Activated CD4-positive, alpha-beta T cell treated with anti-CD3 and anti-CD28 coated beads, Interleukin-2, amount 10 ng/mL, durations not matched to agents 7 days and 5 days (primary cell): ENCODE measurements at regions not wholly inside any gene's neighbourhood (a gene's known extent, or its start where the extent isn't known, plus 50 kb on each side); places are given as distances from the start of the nearest gene placed in this dataset.

Source experiments
- CTCF ChIA-PET: fragments of 350-600 bp; sonication (Branson Sonifier 250); formaldehyde crosslinking; loops from one replicate; lab custom pipeline; 2021; ENCODE audit warnings: antibody characterized with exemption; lab: Charles Lee
- POLR2A ChIA-PET: fragments of 350-600 bp; sonication (Branson Sonifier 250); formaldehyde crosslinking; loops from one replicate; lab custom pipeline; 2021; ENCODE audit warnings: antibody characterized with exemption; lab: Charles Lee
- DNase-seq: peaks from one replicate; pipeline ENCODE4 v3.0.0-alpha.2; 2020
- H3K27ac Mint-ChIP-seq: one replicate; pipeline ENCODE4 v1.8.0; 2021; ENCODE audit warnings: mild to moderate bottlenecking, moderate library complexity, mixed read lengths
- H3K27me3 Mint-ChIP-seq: one replicate; pipeline ENCODE4 v1.8.0; 2021; ENCODE audit warnings: mixed read lengths
- H3K36me3 Mint-ChIP-seq: one replicate; pipeline ENCODE4 v1.8.0; 2021; ENCODE audit warnings: low read depth, mixed read lengths
- H3K4me1 Mint-ChIP-seq: one replicate; pipeline ENCODE4 v1.8.0; 2021; ENCODE audit warnings: mixed read lengths
- H3K4me3 Mint-ChIP-seq: one replicate; pipeline ENCODE4 v1.8.0; 2021; ENCODE audit warnings: mild to moderate bottlenecking, moderate library complexity, mixed read lengths
- H3K9me3 Mint-ChIP-seq: one replicate; pipeline ENCODE4 v1.8.0; 2021; ENCODE audit warnings: mixed read lengths

- Mint-ChIP-seq H3K27me3 (no peaks in the 10 kb centered on the region), H3K27ac (no peak overlapping the region), H3K36me3 (no peaks in the 10 kb centered on the region), H3K4me1 (peaks cover 2% of the 10 kb centered on the region), H3K4me3 (no peak overlapping the region), H3K9me3 (no peaks in the 10 kb centered on the region)
- DNase-seq = no peak
- ChIA-PET POLR2A (no interaction called here), CTCF (no interaction called here)
Measured at GRCh38 chr1:183730107-183730724, 74.7 kb upstream of the RGL1 start.

GRCh38 chr1:183726825-183727224, 73.7 kb upstream of the APOBEC4 start:
- no peaks in the 10 kb centered on the region for H3K9me3 Mint-ChIP-seq
- no peak overlapping the region for H3K27ac Mint-ChIP-seq
- no peak overlapping the region for H3K4me3 Mint-ChIP-seq
- ChIA-PET POLR2A (no interaction called here), CTCF (no interaction called here)
- H3K4me1 Mint-ChIP-seq = peaks cover 2% of the 10 kb centered on the region
- H3K36me3 Mint-ChIP-seq = no peaks in the 10 kb centered on the region
- H3K27me3 Mint-ChIP-seq = no peaks in the 10 kb centered on the region
- DNase-seq = no peak

DNA sequence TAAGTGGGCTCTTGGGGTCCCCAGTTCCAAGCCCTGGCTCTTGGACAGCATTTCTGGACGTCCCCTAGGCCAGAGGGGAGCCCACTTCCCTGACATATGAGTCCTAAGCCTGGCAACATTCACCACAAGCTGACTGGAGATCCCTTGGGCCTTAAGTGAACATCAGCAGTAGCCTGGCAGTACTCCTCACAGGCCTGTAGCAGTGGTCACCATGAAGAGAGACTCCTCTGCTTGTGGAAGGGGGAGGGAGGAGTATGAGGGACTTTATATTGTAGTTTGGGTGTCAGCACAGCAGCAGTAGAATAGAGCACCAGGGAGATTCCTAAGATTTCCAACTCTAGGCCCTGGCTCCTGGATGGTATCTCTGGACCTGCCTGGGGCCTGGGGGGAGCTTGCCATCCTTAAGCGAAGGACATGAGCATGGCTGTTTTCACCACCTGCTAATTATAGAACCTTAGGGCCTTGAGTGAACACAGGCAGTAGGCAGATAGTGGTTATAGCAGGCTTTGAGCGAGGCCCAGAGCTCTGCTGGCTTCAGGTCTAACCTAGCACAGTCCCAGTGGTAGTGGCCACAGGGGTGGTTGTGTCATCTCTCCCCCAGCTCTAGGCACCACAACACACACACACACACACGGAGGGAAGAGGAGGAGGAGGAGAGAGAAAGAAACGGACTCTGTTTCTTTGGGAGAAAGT, 71.4 kb upstream of the APOBEC4 start:
- no peaks in the 10 kb centered on the region for H3K9me3 Mint-ChIP-seq
- H3K36me3 Mint-ChIP-seq = no peaks in the 10 kb centered on the region
- POLR2A ChIA-PET = no interaction called here
- H3K4me3 Mint-ChIP-seq = no peak overlapping the region
- no peaks in the 10 kb centered on the region for H3K27me3 Mint-ChIP-seq
- CTCF ChIA-PET = no interaction called here
- H3K27ac Mint-ChIP-seq = no peak overlapping the region
- no peak for DNase-seq
- no peaks in the 10 kb centered on the region for H3K4me1 Mint-ChIP-seq

GRCh38 chr1:183723571-183723970, 70.5 kb upstream of the APOBEC4 start:
- Mint-ChIP-seq H3K4me3 (no peak overlapping the region), H3K36me3 (no peaks in the 10 kb centered on the region), H3K4me1 (no peaks in the 10 kb centered on the region), H3K27ac (no peak overlapping the region), H3K27me3 (no peaks in the 10 kb centered on the region), H3K9me3 (no peaks in the 10 kb centered on the region)
- CTCF ChIA-PET = interaction anchor here (0.6 kb wide), 1 partner anchor 887 kb away, joined by 3 read pairs; no protein-coding TSS in a partner anchor
- POLR2A ChIA-PET = no interaction called here
- no peak for DNase-seq

DNA sequence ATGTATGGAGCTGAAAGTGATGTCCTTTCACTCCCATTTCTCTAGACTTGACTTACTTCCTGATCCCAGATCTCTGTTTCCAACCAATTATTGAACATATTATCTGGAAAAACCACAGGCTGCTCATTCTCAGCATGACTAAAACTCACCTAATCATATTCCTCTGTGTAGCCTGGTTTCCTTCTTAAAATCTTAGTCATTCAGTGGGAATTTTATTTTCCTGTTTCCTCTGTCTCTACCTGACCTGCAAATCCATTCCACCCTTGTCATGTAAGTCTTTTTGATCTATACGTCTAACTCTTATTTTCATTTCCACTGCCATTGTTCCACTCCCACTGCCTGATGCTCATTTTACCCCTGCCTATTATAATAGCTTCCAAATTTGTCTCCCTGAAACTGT, 67.9 kb upstream of the APOBEC4 start:
- Mint-ChIP-seq H3K36me3 (no peaks in the 10 kb centered on the region), H3K9me3 (no peaks in the 10 kb centered on the region), H3K4me3 (no peak overlapping the region), H3K4me1 (no peaks in the 10 kb centered on the region), H3K27ac (no peak overlapping the region), H3K27me3 (no peaks in the 10 kb centered on the region)
- ChIA-PET CTCF (no interaction called here), POLR2A (no interaction called here)
- no peak for DNase-seq

DNA sequence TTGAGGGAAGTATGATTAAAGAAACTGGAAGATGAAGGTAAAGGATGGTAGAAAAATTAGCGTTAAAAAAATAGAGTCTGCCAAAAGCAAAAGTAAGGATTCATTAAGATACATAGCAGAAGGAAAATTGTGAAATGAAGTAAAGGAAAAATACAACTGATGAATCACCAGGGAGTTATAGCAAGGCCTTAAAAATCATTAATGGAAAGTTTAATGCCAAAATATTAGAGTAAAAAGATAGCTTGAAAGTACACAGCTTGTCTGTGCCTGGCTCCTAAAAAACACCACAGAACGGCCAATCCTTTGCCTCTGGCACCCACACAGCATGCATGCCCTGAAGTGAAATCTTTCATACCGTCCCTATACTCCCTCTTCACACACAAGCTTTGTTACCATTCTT, 66.9 kb upstream of the APOBEC4 start:
- no peaks in the 10 kb centered on the region for H3K36me3 Mint-ChIP-seq
- no peak overlapping the region for H3K27ac Mint-ChIP-seq
- no peaks in the 10 kb centered on the region for H3K27me3 Mint-ChIP-seq
- H3K9me3 Mint-ChIP-seq = no peaks in the 10 kb centered on the region
- DNase-seq = no peak
- POLR2A ChIA-PET = no interaction called here
- CTCF ChIA-PET = interaction anchor here (0.6 kb wide), 1 partner anchor 535 kb away, joined by 3 read pairs; no protein-coding TSS in a partner anchor
- H3K4me3 Mint-ChIP-seq = no peak overlapping the region
- no peaks in the 10 kb centered on the region for H3K4me1 Mint-ChIP-seq

DNA sequence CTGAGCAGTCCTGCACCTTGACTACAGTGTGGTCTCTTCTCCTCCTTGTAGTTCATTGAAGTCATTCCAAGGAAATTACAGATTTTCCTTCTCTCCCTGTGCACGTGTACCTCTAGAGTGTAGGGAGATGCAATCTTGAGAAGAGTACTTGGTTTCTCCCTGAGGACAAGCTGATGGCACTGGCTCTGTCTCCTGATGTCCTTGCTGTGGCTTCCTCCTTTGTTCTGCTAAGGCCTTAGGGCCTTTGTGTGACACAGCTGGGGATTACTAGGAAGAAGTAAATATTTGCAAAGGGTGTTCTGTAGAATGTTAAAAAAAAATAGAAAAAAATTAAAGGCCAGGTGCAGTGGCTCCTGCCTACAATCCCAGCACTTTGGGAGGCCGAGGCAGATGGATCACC, 66.2 kb upstream of the APOBEC4 start:
- ChIA-PET POLR2A (no interaction called here), CTCF (interaction anchor here (0.6 kb wide), 2 partner anchors 15 to 552 kb away, joined by 4 to 5 read pairs; no protein-coding TSS in a partner anchor)

DNA sequence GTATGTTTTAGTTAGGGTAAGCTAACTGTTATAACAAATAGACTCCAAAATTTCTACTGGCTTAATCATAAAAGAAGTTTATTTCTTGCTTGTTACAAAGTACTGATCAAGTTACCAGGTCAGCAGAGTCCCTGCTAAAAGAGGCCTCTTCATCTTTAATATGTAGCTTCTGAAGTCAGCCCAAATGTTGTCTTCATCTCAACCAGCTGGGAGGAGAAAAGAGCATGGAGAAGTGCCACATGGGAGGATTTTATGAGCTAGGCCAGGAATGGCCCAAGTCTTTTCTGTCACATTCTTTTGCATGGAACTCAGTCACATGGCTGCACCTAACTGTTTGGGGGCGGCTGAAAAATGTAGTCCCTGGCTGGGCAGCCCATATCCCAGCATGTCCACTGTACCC, 63.2 kb upstream of the APOBEC4 start:
- CTCF ChIA-PET = no interaction called here
- Mint-ChIP-seq H3K27ac (no peak overlapping the region), H3K4me3 (no peak overlapping the region), H3K9me3 (no peaks in the 10 kb centered on the region), H3K36me3 (no peaks in the 10 kb centered on the region), H3K4me1 (no peaks in the 10 kb centered on the region), H3K27me3 (no peaks in the 10 kb centered on the region)
- DNase-seq = no peak
- POLR2A ChIA-PET = no interaction called here

More for the DNA sequence above, 66.2 kb upstream of the APOBEC4 start:
- H3K9me3 Mint-ChIP-seq = no peaks in the 10 kb centered on the region
- H3K27ac Mint-ChIP-seq = no peak overlapping the region
- no peak overlapping the region for H3K4me3 Mint-ChIP-seq
- H3K36me3 Mint-ChIP-seq = no peaks in the 10 kb centered on the region
- no peaks in the 10 kb centered on the region for H3K4me1 Mint-ChIP-seq
- no peak for DNase-seq
- no peaks in the 10 kb centered on the region for H3K27me3 Mint-ChIP-seq

GRCh38 chr1:183711741-183712361, 58.7 kb upstream of the APOBEC4 start:
- Mint-ChIP-seq H3K36me3 (no peaks in the 10 kb centered on the region), H3K9me3 (no peaks in the 10 kb centered on the region), H3K4me1 (no peaks in the 10 kb centered on the region), H3K27ac (no peak overlapping the region), H3K27me3 (no peaks in the 10 kb centered on the region), H3K4me3 (no peak overlapping the region)
- ChIA-PET POLR2A (no interaction called here), CTCF (no interaction called here)
- no peak for DNase-seq

DNA sequence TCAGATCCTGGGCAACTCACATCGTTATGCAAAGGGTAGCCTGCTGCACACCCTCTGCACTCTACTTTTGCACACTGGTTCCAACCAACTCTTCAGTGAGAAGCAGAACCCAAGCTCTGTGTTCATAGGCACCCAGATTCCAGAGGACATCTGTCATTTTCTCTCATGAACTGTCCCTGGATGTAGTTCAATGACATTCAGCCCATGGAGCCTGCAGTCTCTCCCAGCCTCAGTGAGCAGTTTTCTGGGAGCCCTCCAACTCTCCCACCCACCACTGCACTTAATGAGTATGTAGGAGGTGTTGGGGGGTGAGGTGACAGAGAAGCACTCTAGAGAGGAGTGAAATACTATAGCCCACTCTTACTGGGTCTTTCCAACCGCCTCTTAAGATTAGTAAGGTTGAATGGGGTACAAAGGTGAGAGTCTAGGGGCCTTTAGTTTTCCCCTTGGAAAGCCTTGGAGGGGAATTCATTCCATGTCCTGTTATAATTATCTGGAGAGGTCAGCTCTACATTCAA, 58.1 kb upstream of the APOBEC4 start:
- Mint-ChIP-seq H3K27ac (no peak overlapping the region), H3K9me3 (no peaks in the 10 kb centered on the region), H3K27me3 (no peaks in the 10 kb centered on the region), H3K4me3 (no peak overlapping the region), H3K4me1 (no peaks in the 10 kb centered on the region), H3K36me3 (no peaks in the 10 kb centered on the region)
- ChIA-PET CTCF (no interaction called here), POLR2A (no interaction called here)
- no peak for DNase-seq

DNA sequence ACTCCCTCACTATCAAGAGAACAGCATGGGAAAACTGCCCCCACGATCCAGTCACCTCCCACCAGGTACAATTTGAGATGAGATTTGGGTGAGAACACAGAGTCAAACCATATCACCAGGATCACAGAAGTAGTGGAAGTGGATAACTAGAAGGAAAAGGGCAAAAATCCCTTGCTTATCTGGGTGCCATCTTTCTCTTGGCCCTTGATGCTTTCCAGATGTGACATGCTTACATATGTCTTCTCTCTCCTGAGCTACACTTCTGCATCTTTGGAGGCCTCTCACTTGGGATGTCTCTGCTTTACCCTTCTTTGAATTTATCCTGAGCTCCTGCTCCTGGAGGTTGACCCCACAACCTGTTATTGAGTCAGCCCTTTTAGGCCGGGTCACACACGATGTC, 57.6 kb upstream of the APOBEC4 start:
- Mint-ChIP-seq H3K36me3 (no peaks in the 10 kb centered on the region), H3K4me3 (no peak overlapping the region), H3K27ac (no peak overlapping the region), H3K27me3 (no peaks in the 10 kb centered on the region), H3K4me1 (no peaks in the 10 kb centered on the region), H3K9me3 (no peaks in the 10 kb centered on the region)
- DNase-seq = no peak
- POLR2A ChIA-PET = no interaction called here
- CTCF ChIA-PET = no interaction called here

GRCh38 chr1:183710333-183710732, 57.2 kb upstream of the APOBEC4 start:
- Mint-ChIP-seq H3K27ac (no peak overlapping the region), H3K4me1 (no peaks in the 10 kb centered on the region), H3K27me3 (no peaks in the 10 kb centered on the region), H3K9me3 (no peaks in the 10 kb centered on the region), H3K4me3 (no peak overlapping the region), H3K36me3 (no peaks in the 10 kb centered on the region)
- no peak for DNase-seq
- CTCF ChIA-PET = no interaction called here
- POLR2A ChIA-PET = no interaction called here

DNA sequence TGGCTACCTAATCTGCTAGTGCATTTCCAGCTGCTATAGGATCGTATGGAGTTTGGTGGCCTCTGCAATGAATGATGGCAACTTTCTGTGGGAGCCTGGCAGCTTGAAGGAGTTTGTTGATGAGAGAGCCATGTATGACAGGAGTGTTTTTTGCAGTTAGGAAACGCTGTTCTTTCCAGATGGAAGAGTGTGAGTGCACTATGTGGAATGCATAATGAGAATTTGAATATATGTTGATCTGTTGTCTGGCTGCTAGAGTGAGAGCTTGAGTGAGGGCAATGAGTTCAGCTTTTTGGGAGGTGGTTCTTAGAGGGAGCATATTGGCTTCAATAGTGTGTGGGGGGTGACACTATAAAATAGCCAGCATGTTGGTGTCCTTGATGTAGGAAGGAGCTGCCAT, 51.0 kb upstream of the APOBEC4 start:
- Mint-ChIP-seq H3K36me3 (peaks cover 3% of the 10 kb centered on the region), H3K27ac (no peak overlapping the region), H3K9me3 (no peaks in the 10 kb centered on the region), H3K27me3 (no peaks in the 10 kb centered on the region), H3K4me1 (no peaks in the 10 kb centered on the region), H3K4me3 (no peak overlapping the region)
- CTCF ChIA-PET = interaction anchor here (0.6 kb wide), 1 partner anchor 15 kb away, joined by 4 read pairs; no protein-coding TSS in a partner anchor
- DNase-seq = no peak
- POLR2A ChIA-PET = interaction anchor here (0.7 kb wide), 1 partner anchor 258 kb away, joined by 3 read pairs; no protein-coding TSS in a partner anchor
